ENCODE measurements at regions not wholly inside any gene's neighbourhood (a gene's known extent, or its start where the extent isn't known, plus 50 kb on each side); places are given as distances from the start of the nearest gene placed in this dataset.
A peak's percentile ranks its signal among the peaks of the same experiment; 100 is the strongest.
"Not testable (repeated sequence)": the region's sequence is repeated elsewhere in the genome, so short reads cannot be mapped to it uniquely, and the experiment has no call there.

GRCh38 chrX:1109580-1110119 lies 102.8 kb downstream of the CRLF2 start:
- H3K27me3 Mint-ChIP-seq: peaks cover 51% of the 10 kb centered on the region
- no peaks in the 10 kb centered on the region for H3K36me3 Mint-ChIP-seq
- CTCF ChIA-PET: no interaction called here

GRCh38 chrX:1108501-1109445 lies 103.7 kb downstream of the CRLF2 start:
- CTCF ChIA-PET: no interaction called here
- Mint-ChIP-seq H3K27ac (no peak overlapping the region), H3K27me3 (peaks cover 51% of the 10 kb centered on the region), H3K36me3 (no peaks in the 10 kb centered on the region), H3K4me3 (no peak overlapping the region), H3K9me3 (peaks cover 13% of the 10 kb centered on the region), H3K4me1 (peaks cover 13% of the 10 kb centered on the region)
- no peak for DNase-seq

More at GRCh38 chrX:1109580-1110119, 102.8 kb downstream of the CRLF2 start:
- H3K27ac Mint-ChIP-seq: no peak overlapping the region
- H3K9me3 Mint-ChIP-seq: peaks cover 13% of the 10 kb centered on the region
- no peak for DNase-seq
- peaks cover 13% of the 10 kb centered on the region for H3K4me1 Mint-ChIP-seq
- no peak overlapping the region for H3K4me3 Mint-ChIP-seq

DNA sequence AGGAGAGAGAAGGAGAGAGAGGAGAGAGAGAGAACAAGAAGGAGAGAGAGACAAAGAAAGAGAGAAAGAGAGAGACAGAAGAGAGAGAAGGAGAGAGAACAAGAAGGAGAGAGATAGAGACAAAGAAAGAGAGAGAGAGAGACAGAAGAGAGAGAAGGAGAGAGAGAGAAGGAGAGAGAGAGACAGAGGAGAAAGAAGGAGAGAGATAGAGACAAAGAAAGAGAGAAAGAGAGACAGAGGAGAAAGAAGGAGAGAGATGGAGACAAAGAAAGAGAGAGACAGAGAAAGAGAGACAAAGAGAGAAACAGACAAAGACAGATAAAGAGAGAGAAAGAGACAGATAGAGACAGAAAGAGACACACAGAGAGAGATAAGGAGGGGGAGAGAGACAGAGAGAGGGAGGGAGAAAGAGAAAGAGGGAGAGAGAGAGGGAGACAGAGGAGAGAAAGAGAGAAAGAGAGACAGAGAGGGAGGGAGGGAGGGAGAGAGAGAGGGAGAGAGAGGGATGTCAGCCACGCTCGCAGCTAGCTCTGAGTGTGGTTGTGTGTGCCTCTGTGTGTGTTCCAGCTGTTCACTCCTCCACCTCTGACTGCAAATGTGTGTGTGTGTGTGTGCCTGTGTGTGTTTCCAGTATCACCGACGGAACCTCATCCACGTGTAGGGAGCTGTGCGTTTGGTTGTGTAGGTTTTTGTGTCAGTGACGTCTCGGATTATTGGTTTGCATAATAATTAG lies 105.8 kb downstream of the CRLF2 start:
- CTCF ChIA-PET: no interaction called here
- Mint-ChIP-seq H3K36me3 (no peaks in the 10 kb centered on the region), H3K4me3 (no peak overlapping the region), H3K27ac (no peak overlapping the region), H3K9me3 (peaks cover 13% of the 10 kb centered on the region), H3K27me3 (peaks cover 47% of the 10 kb centered on the region), H3K4me1 (peaks cover 5% of the 10 kb centered on the region)
- DNase-seq: no peak

- Mint-ChIP-seq H3K27ac (no peak overlapping the region), H3K4me3 (no peak overlapping the region), H3K27me3 (peaks cover 43% of the 10 kb centered on the region), H3K9me3 (peaks cover 10% of the 10 kb centered on the region), H3K4me1 (no peaks in the 10 kb centered on the region), H3K36me3 (no peaks in the 10 kb centered on the region)
- CTCF ChIA-PET: no interaction called here
- no peak for DNase-seq
Observed at GRCh38 chrX:1105671-1106419, 106.6 kb downstream of the CRLF2 start.

- H3K9me3 Mint-ChIP-seq, H3K4me3 Mint-ChIP-seq, DNase-seq, H3K4me1 Mint-ChIP-seq, CTCF ChIA-PET, H3K36me3 Mint-ChIP-seq, H3K27ac Mint-ChIP-seq: not testable (repeated sequence)
- H3K27me3 Mint-ChIP-seq: peaks cover 48% of the 10 kb centered on the region
Observed at GRCh38 chrX:1105031-1105430, 107.4 kb downstream of the CRLF2 start.

DNA sequence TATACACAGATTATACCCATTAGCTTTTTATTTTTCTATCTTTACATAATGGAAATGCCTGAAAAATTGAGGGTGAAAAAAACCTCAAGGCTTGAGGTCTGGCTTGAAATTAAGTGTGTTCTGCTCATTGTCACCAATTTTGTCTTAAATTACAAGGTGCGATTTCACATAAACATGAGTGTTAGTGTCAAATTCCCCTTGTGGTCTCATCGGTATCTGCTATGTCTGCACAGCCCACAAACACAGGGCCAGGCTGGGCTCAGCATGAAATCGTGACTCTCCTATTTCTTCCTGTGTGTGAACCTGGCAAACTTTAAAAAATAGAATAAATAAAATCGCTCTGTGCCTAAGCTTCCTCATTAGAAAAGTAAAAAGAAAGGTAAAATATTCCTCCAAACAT lies 109.1 kb downstream of the CRLF2 start:
- Mint-ChIP-seq H3K27ac (no peak overlapping the region), H3K4me1 (no peaks in the 10 kb centered on the region), H3K36me3 (no peaks in the 10 kb centered on the region), H3K27me3 (peaks cover 50% of the 10 kb centered on the region), H3K9me3 (no peaks in the 10 kb centered on the region), H3K4me3 (no peak overlapping the region)
- DNase-seq: no peak
- CTCF ChIA-PET: no interaction called here

DNA sequence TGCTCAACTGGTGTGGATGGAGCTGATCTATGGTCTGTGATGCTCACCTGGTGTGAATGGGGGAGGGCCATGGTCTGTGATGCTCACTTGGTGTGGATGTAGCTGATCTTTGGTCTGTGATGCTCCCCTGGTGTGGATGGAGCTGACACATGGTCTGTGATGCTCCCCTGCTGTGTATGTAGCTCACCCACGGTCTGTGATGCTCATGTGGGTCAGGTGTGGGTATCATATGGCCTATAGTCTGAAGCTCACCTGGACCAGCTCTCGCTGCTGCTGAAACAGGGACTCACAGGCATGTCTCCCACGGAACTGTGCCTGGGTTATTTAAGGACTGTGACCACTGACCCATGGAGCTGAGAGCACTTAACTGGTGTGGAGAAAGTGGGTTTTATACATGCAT lies 109.7 kb downstream of the CRLF2 start:
- H3K36me3 Mint-ChIP-seq: no peaks in the 10 kb centered on the region
- H3K27ac Mint-ChIP-seq: no peak overlapping the region
- DNase-seq: no peak
- H3K4me3 Mint-ChIP-seq: no peak overlapping the region
- H3K4me1 Mint-ChIP-seq: no peaks in the 10 kb centered on the region
- peaks cover 2% of the 10 kb centered on the region for H3K9me3 Mint-ChIP-seq
- peaks cover 44% of the 10 kb centered on the region for H3K27me3 Mint-ChIP-seq
- CTCF ChIA-PET: no interaction called here

GRCh38 chrX:1102221-1102620 lies 110.2 kb downstream of the CRLF2 start:
- CTCF ChIA-PET, H3K4me1 Mint-ChIP-seq, DNase-seq, H3K36me3 Mint-ChIP-seq, H3K9me3 Mint-ChIP-seq, H3K27ac Mint-ChIP-seq, H3K4me3 Mint-ChIP-seq: not testable (repeated sequence)
- peaks cover 39% of the 10 kb centered on the region for H3K27me3 Mint-ChIP-seq

GRCh38 chrX:1099146-1099770 lies 113.2 kb downstream of the CRLF2 start:
- Mint-ChIP-seq H3K36me3 (no peaks in the 10 kb centered on the region), H3K4me3 (no peak overlapping the region), H3K27me3 (peaks cover 21% of the 10 kb centered on the region), H3K27ac (no peak overlapping the region), H3K4me1 (peaks cover 5% of the 10 kb centered on the region), H3K9me3 (peaks cover 16% of the 10 kb centered on the region)
- CTCF ChIA-PET: no interaction called here
- DNase-seq: no peak

DNA sequence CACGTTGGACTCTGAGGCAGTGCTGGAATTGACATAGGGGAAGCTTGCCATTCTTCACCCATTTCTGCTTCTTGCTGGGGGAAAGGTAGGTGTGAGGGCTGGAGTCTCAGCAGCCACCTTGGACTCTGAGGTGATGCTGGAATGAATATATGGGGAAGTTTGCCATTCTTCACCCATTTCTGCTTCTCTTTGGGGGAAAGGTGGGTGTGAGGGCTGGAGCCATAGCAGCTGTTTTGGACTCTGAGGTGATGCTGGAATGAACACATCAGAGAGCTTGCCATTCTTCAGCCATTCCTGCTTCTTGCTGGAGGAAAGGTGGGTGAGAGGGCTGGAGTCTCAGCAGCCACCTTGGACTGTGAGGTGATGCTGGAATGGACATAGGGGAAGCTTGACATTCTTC lies 115.1 kb downstream of the CRLF2 start:
- Mint-ChIP-seq H3K27me3 (peaks cover 21% of the 10 kb centered on the region), H3K4me3 (no peak overlapping the region), H3K36me3 (no peaks in the 10 kb centered on the region), H3K27ac (no peak overlapping the region), H3K4me1 (peaks cover 18% of the 10 kb centered on the region), H3K9me3 (peaks cover 16% of the 10 kb centered on the region)
- no peak for DNase-seq
- CTCF ChIA-PET: no interaction called here

DNA sequence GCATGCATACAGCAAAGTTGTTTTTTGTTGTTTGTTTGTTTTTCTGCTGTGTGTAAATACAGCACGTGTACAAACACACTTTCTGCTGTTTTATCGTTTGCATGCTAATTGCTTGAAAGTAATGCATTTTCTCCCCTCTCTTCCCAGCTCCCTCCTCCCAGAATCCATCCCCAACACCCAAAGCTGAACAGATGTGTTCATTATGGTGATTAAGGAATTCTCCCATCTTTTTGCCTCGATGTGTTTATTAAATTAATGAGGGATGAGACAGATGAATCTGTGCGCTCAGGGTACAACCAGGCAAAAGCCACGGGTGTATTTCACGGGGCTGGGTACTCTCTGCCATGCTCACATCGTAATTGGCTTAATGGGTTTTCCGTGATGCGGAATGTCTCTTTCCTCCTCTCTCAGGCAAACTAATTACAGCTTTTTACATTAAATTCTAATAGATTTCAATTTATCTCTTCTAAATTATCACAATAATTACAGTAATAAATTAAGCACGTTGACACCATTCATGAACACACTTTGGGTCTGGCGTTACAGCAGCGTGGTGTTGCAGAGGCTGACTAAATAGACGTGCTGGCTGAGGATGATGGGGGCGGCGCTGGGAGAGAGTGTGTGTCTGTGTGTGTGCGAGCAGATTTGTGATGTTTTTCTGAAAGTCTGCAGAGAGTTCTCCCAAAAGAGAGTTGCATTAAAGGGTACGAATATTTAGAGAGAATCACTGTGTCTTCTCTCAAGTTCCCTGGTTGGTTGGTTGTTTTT lies 117.7 kb downstream of the CRLF2 start:
- Mint-ChIP-seq H3K4me3 (no peak overlapping the region), H3K36me3 (no peaks in the 10 kb centered on the region), H3K27me3 (peaks cover 13% of the 10 kb centered on the region), H3K27ac (peak overlapping the region; percentile 63), H3K4me1 (peaks cover 18% of the 10 kb centered on the region), H3K9me3 (peaks cover 20% of the 10 kb centered on the region)
- CTCF ChIA-PET: no interaction called here
- no peak for DNase-seq

DNA sequence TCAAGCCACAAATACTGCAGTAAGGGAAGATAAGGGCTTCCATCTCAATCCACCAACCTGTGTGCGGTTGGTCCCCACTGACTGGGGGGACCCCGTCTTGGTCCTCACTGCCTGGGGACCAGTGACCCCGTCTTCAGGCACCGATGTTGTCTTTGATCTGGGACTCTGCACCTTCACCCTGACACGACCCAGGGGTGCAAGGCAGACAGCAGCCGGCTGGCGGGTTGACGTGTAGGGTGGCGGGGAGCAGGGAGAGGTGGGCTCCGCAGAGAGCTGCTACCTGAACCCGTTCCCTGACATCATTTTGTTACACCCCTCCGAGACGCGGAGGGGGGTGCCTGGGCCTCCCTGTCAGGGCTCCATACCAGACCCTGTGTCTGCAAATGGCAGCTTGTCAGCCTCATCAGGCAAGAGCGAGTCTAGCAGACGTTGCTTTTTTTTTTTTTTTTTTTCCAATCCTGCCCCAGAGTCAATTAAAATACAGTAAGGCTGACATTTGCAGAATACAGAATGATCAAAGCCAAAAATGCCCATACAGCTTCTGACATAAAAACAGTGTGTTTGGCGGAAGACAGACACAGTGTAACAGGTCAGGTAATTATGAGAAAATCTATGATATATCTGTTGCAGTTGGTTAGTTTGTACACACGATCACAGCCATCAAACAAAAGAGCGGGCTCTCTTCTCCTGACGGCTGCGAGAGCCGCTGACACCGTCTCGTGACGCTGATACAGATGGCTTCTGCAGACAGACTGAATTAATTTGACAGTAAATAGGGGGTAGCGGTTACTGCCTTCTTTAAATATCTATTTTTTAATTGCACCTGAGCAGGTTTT lies 118.6 kb downstream of the CRLF2 start:
- Mint-ChIP-seq H3K4me3 (peak overlapping the region; percentile 49), H3K9me3 (peaks cover 20% of the 10 kb centered on the region), H3K4me1 (peaks cover 18% of the 10 kb centered on the region), H3K27me3 (peaks cover 4% of the 10 kb centered on the region), H3K27ac (peak overlapping the region; percentile 93), H3K36me3 (no peaks in the 10 kb centered on the region)
- no peak for DNase-seq
- CTCF ChIA-PET: no interaction called here

DNA sequence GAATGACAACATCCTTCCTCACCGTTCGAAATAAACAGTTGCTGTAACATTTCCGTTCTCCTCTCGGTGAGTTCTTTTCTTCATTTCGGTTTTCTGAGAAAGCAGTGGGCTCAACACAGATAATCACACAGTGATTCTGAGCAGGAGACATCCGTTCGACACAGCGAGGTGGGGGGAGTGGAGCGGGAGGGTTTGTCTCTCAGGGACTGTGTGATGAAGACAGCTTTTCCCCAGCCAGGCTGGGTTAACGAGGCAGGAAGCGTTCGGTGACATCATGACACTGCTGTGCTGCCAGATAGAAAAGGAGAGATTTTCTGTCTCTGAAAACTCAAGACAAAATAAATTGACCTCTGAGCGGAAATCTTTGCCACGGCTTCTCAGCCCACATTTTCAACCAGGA lies 119.3 kb downstream of the CRLF2 start:
- Mint-ChIP-seq H3K36me3 (no peaks in the 10 kb centered on the region), H3K9me3 (peaks cover 19% of the 10 kb centered on the region), H3K27me3 (no peaks in the 10 kb centered on the region), H3K27ac (peak overlapping the region; percentile 93), H3K4me3 (peak overlapping the region; percentile 49), H3K4me1 (peaks cover 18% of the 10 kb centered on the region)
- peak; percentile 81 for DNase-seq
- CTCF ChIA-PET: no interaction called here
